PC-3 (cell line): ENCODE measurements at regions not wholly inside any gene's neighbourhood (a gene's known extent, or its start where the extent isn't known, plus 50 kb on each side); places are given as distances from the start of the nearest gene placed in this dataset.
A peak's percentile ranks its signal among the peaks of the same experiment; 100 is the strongest.

ENCODE experiments used
- ATAC-seq: fragments of 200-7000 bp; cut with Tn5 transposase; 2 replicates; pipeline ENCODE4 v1.9.1; 2020; ENCODE audit warnings: mild to moderate bottlenecking, moderate library complexity
- BruUV-seq: library from RNA; stranded (reverse); fragments of 400-500 nt; replicated peaks from 2 replicates; lab custom pipeline; 2021; lab: Mats Ljungman, UMichigan
- CTCF ChIA-PET: fragments of 300-600 bp; sonication (Branson Sonifier 250); formaldehyde crosslinking; loops from one replicate; lab custom pipeline; 2022; ENCODE audit warnings: antibody characterized with exemption; lab: Charles Lee
- POLR2A ChIA-PET: fragments of 300-600 bp; sonication (Branson Sonifier 250); formaldehyde crosslinking; loops from one replicate; lab custom pipeline; 2022; ENCODE audit warnings: antibody characterized with exemption; ENCODE audit not compliant: unreplicated experiment; lab: Charles Lee
- DNase-seq: peaks from one replicate; pipeline ENCODE4 v3.0.0-alpha.2; 2015
- H2AFZ ChIP-seq: fragments of 300-600 bp; sonication (generic); 2 replicates; pipeline ENCODE4 v1.6.0; 2016; ENCODE audit warnings: antibody characterized with exemption, low read length
- H3F3A ChIP-seq: fragments of 300-600 bp; sonication (generic); one replicate; pipeline ENCODE4 v1.6.0; 2017; ENCODE audit warnings: antibody characterized with exemption, low read length, control low read depth, mild to moderate bottlenecking; ENCODE audit not compliant: unreplicated experiment
- H3K27ac ChIP-seq: fragments of 300-600 bp; sonication (generic); 2 replicates; pipeline ENCODE4 v1.5.1; 2016; ENCODE audit warnings: mild to moderate bottlenecking, low read length
- H3K27me3 ChIP-seq: fragments of 300-600 bp; sonication (generic); 2 replicates; pipeline ENCODE4 v1.6.1; 2016; ENCODE audit warnings: low read length, mixed read lengths
- H3K36me3 ChIP-seq: fragments of 300-600 bp; sonication (generic); 2 replicates; pipeline ENCODE4 v1.6.1; 2016; ENCODE audit warnings: low read depth, mixed run types, low read length, mixed read lengths
- H3K4me1 ChIP-seq: fragments of 300-600 bp; sonication (generic); 2 replicates; pipeline ENCODE4 v1.5.1; 2016; ENCODE audit warnings: low read length; ENCODE audit not compliant: insufficient read depth
- H3K4me2 ChIP-seq: fragments of 300-600 bp; sonication (generic); 2 replicates; pipeline ENCODE4 v1.6.0; 2016; ENCODE audit warnings: low read length
- H3K4me3 ChIP-seq: fragments of 300-600 bp; sonication (generic); 2 replicates; pipeline ENCODE4 v1.5.1; 2016; ENCODE audit warnings: mild to moderate bottlenecking, low read length, mixed read lengths
- H3K79me2 ChIP-seq: fragments of 300-600 bp; sonication (generic); 2 replicates; pipeline ENCODE4 v1.6.1; 2017; ENCODE audit warnings: low read length, mixed read lengths
- H3K9ac ChIP-seq: fragments of 300-600 bp; sonication (generic); 2 replicates; pipeline ENCODE4 v1.6.0; 2016; ENCODE audit warnings: mild to moderate bottlenecking, low read length
- H3K9me2 ChIP-seq: fragments of 300-600 bp; sonication (generic); replicated peaks from 2 replicates; pipeline ENCODE4 v1.6.1; 2016; ENCODE audit warnings: mixed run types, low read length, mixed read lengths
- H3K9me3 ChIP-seq: fragments of 300-600 bp; sonication (generic); 2 replicates; pipeline ENCODE4 v1.6.1; 2016; ENCODE audit warnings: low read length, mixed read lengths
- H4K20me1 ChIP-seq: fragments of 300-600 bp; sonication (generic); 2 replicates; pipeline ENCODE4 v1.6.1; 2016; ENCODE audit warnings: low read length, mixed read lengths
- CTCF ChIP-seq: fragments of 300-600 bp; sonication (generic); conservative IDR thresholded peaks from 2 replicates; pipeline ENCODE4 v1.5.1; 2017; ENCODE audit warnings: antibody characterized with exemption, low read depth, mild to moderate bottlenecking, low read length
- EZH2 ChIP-seq: fragments of 300-600 bp; sonication (generic); IDR thresholded peaks from one replicate; pipeline ENCODE4 v1.6.1; 2017; ENCODE audit warnings: antibody characterized with exemption, mild to moderate bottlenecking, low read length; ENCODE audit not compliant: unreplicated experiment
- EZH2phosphoT487 ChIP-seq: fragments of 300-600 bp; sonication (generic); IDR thresholded peaks from 2 replicates; pipeline ENCODE4 v1.6.1; 2018; ENCODE audit warnings: mild to moderate bottlenecking, antibody characterized with exemption, low read length, borderline replicate concordance
- intact Hi-C: fragments of 100-400 bp; cut with micrococcal nuclease; formaldehyde crosslinking; loops from 2 replicates; pipeline ENCODE4 v1.9.0; 2023

- no TSS peak for BruUV-seq
- no peak overlapping the region for H3K4me2 ChIP-seq
- no peaks in the 10 kb centered on the region for H3K27me3 ChIP-seq
- no peaks in the 10 kb centered on the region for H3K79me2 ChIP-seq
- H3K4me3 ChIP-seq, result no peak overlapping the region
- no peak for ATAC-seq
- H3K4me1 ChIP-seq, result peaks cover 13% of the 10 kb centered on the region; the same call in 1 of the 2 replicates
- no peaks in the 10 kb centered on the region for H3K36me3 ChIP-seq
- H3K27ac ChIP-seq, result no peak overlapping the region
- ChIA-PET POLR2A (no interaction called here), CTCF (no interaction called here)
- intact Hi-C loops, result no loop called here
- TF ChIP-seq EZH2 (no peak), CTCF (no peak), EZH2phosphoT487 (no peak)
- no peak overlapping the region for H3K9ac ChIP-seq
- no peaks in the 10 kb centered on the region; the same call in 1 of the 2 replicates for H3K9me2 ChIP-seq
- H3K9me3 ChIP-seq, result no peaks in the 10 kb centered on the region
- no peak for DNase-seq
- H3F3A ChIP-seq, result no peaks in the 10 kb centered on the region
- H2AFZ ChIP-seq, result no peak overlapping the region
- no peaks in the 10 kb centered on the region for H4K20me1 ChIP-seq
These were observed 274.8 kb upstream of the TRIB2 start for GRCh38 chr2:12441750-12442475.

- no peak overlapping the region for H3K27ac ChIP-seq
These were observed 274.3 kb upstream of the TRIB2 start for GRCh38 chr2:12442476-12442847.

More at GRCh38 chr2:12442476-12442847, 274.3 kb upstream of the TRIB2 start:
- H2AFZ ChIP-seq, result no peak overlapping the region
- no peaks in the 10 kb centered on the region for H3K27me3 ChIP-seq
- intact Hi-C loops, result no loop called here
- no TSS peak for BruUV-seq
- DNase-seq (peak; percentile 53), ATAC-seq (no peak)
- no peak overlapping the region for H3K4me2 ChIP-seq
- no peak overlapping the region for H3K4me3 ChIP-seq
- no peaks in the 10 kb centered on the region for H3K79me2 ChIP-seq
- no peak overlapping the region for H3K9ac ChIP-seq
- TF ChIP-seq EZH2 (no peak), EZH2phosphoT487 (no peak), CTCF (no peak)
- no peaks in the 10 kb centered on the region for H4K20me1 ChIP-seq
- CTCF ChIA-PET, result no interaction called here
- H3F3A ChIP-seq, result no peaks in the 10 kb centered on the region
- H3K4me1 ChIP-seq, result peaks cover 7% of the 10 kb centered on the region; the same call in 1 of the 2 replicates
- H3K9me3 ChIP-seq, result no peaks in the 10 kb centered on the region
- POLR2A ChIA-PET, result no interaction called here
- H3K36me3 ChIP-seq, result no peaks in the 10 kb centered on the region
- H3K9me2 ChIP-seq, result no peaks in the 10 kb centered on the region; the same call in 1 of the 2 replicates
